Neural progenitor cell (in vitro differentiated cells): ENCODE measurements at regions not wholly inside any gene's neighbourhood (a gene's known extent, or its start where the extent isn't known, plus 50 kb on each side); places are given as distances from the start of the nearest gene placed in this dataset.

Experiments
- DNase-seq: peaks from one replicate; pipeline ENCODE4 v3.0.0-alpha.2; 2016; ENCODE audit warnings: low spot score
- H2AFZ ChIP-seq: fragments of 200-600 bp; sonication (generic); replicated peaks from 2 replicates; pipeline ENCODE4 v1.6.1; 2016; ENCODE audit warnings: antibody characterized with exemption
- H3F3A ChIP-seq: fragments of 200-600 bp; sonication (generic); 2 replicates; pipeline ENCODE4 v1.6.1; 2016; ENCODE audit warnings: antibody characterized with exemption, low read depth
- H3K27ac ChIP-seq: fragments of 200-600 bp; sonication (generic); 2 replicates; pipeline ENCODE4 v1.5.1; 2016; ENCODE audit warnings: mild to moderate bottlenecking
- H3K27me3 ChIP-seq: fragments of 200-600 bp; sonication (generic); 2 replicates; pipeline ENCODE4 v1.6.1; 2016; ENCODE audit warnings: mild to moderate bottlenecking, moderate library complexity
- H3K36me3 ChIP-seq: fragments of 200-600 bp; sonication (generic); 2 replicates; pipeline ENCODE4 v1.5.1; 2016
- H3K4me1 ChIP-seq: fragments of 200-600 bp; sonication (generic); 2 replicates; pipeline ENCODE4 v1.6.1; 2016; ENCODE audit warnings: mixed run types
- H3K4me2 ChIP-seq: fragments of 200-600 bp; sonication (generic); 2 replicates; pipeline ENCODE4 v1.6.1; 2016
- H3K4me3 ChIP-seq: fragments of 200-600 bp; sonication (generic); 2 replicates; pipeline ENCODE4 v1.5.1; 2016
- H3K79me2 ChIP-seq: fragments of 200-600 bp; sonication (generic); 2 replicates; pipeline ENCODE4 v1.6.1; 2016; ENCODE audit warnings: low read depth
- H3K9ac ChIP-seq: fragments of 200-600 bp; sonication (generic); 2 replicates; pipeline ENCODE4 v1.6.1; 2016
- H3K9me3 ChIP-seq: fragments of 200-600 bp; sonication (generic); 2 replicates; pipeline ENCODE4 v1.5.1; 2016; ENCODE audit warnings: low read depth
- H4K20me1 ChIP-seq: fragments of 200-600 bp; sonication (generic); 2 replicates; pipeline ENCODE4 v1.6.1; 2016; ENCODE audit warnings: low read depth
- H3K27ac Mint-ChIP-seq: 3 replicates; pipeline ENCODE4 v1.8.0; 2021; ENCODE audit warnings: mixed read lengths
- H3K27me3 Mint-ChIP-seq: 2 replicates; pipeline ENCODE4 v1.8.0; 2022; ENCODE audit warnings: low read depth, mild to moderate bottlenecking, inconsistent platforms, moderate library complexity, mixed read lengths; ENCODE audit not compliant: insufficient read depth
- H3K36me3 Mint-ChIP-seq: 3 replicates; pipeline ENCODE4 v1.8.0; 2021; ENCODE audit warnings: mixed read lengths
- H3K4me1 Mint-ChIP-seq: 3 replicates; pipeline ENCODE4 v1.8.0; 2021; ENCODE audit warnings: mixed read lengths
- H3K4me3 Mint-ChIP-seq: 3 replicates; pipeline ENCODE4 v1.8.0; 2021; ENCODE audit warnings: mild to moderate bottlenecking, moderate library complexity, mixed read lengths
- H3K9me3 Mint-ChIP-seq: 3 replicates; pipeline ENCODE4 v1.8.0; 2020; ENCODE audit warnings: mixed read lengths
- CTCF ChIP-seq: fragments of 200-600 bp; sonication (generic); IDR thresholded peaks from 2 replicates; pipeline ENCODE4 v1.5.1; 2017; ENCODE audit warnings: antibody characterized with exemption, mild to moderate bottlenecking
- EZH2 ChIP-seq: fragments of 200-600 bp; sonication (generic); IDR thresholded peaks from 2 replicates; pipeline ENCODE4 v1.6.1; 2017; ENCODE audit warnings: antibody characterized with exemption, mild to moderate bottlenecking, moderate library complexity
- EZH2phosphoT487 ChIP-seq: fragments of 200-600 bp; sonication (generic); IDR thresholded peaks from 2 replicates; pipeline ENCODE4 v1.6.1; 2017; ENCODE audit warnings: antibody characterized with exemption

- no peak overlapping the region for H3K9ac ChIP-seq
- peaks cover 51% of the 10 kb centered on the region for H3K27me3 ChIP-seq
- H3K36me3 Mint-ChIP-seq, result no peaks in the 10 kb centered on the region
- no peak overlapping the region for H3K4me2 ChIP-seq
- H3K27me3 Mint-ChIP-seq, result peaks cover 2% of the 10 kb centered on the region
- no peaks in the 10 kb centered on the region for H3K4me1 ChIP-seq
- no peak overlapping the region for H3K4me3 Mint-ChIP-seq
- no peak overlapping the region for H3K4me3 ChIP-seq
- no peaks in the 10 kb centered on the region for H3K79me2 ChIP-seq
- H3K36me3 ChIP-seq, result no peaks in the 10 kb centered on the region
- no peak overlapping the region for H2AFZ ChIP-seq
- no peaks in the 10 kb centered on the region for H3F3A ChIP-seq
- H3K4me1 Mint-ChIP-seq, result peaks cover 1% of the 10 kb centered on the region
- no peaks in the 10 kb centered on the region for H4K20me1 ChIP-seq
- H3K9me3 ChIP-seq, result no peaks in the 10 kb centered on the region
- no peak overlapping the region for H3K27ac ChIP-seq
- TF ChIP-seq EZH2phosphoT487, result no peak
- no peak for TF ChIP-seq EZH2
- no peak for TF ChIP-seq CTCF
- no peak for DNase-seq
- H3K27ac Mint-ChIP-seq, result no peak overlapping the region
- H3K9me3 Mint-ChIP-seq, result no peaks in the 10 kb centered on the region
These were observed 234.5 kb downstream of the MTX2 start for GRCh38 chr2:176503776-176504175.

- Histone ChIP-seq H3K4me3 (no peak overlapping the region), H3K36me3 (no peaks in the 10 kb centered on the region), H3K79me2 (no peaks in the 10 kb centered on the region), H3K27ac (no peak overlapping the region), H3K9ac (no peak overlapping the region), H3K27me3 (peaks cover 46% of the 10 kb centered on the region), H3K9me3 (no peaks in the 10 kb centered on the region), H4K20me1 (no peaks in the 10 kb centered on the region), H3F3A (no peaks in the 10 kb centered on the region), H3K4me2 (no peak overlapping the region), H3K4me1 (no peaks in the 10 kb centered on the region), H2AFZ (no peak overlapping the region)
- peaks cover 2% of the 10 kb centered on the region for H3K27me3 Mint-ChIP-seq
- H3K36me3 Mint-ChIP-seq, result no peaks in the 10 kb centered on the region
- H3K4me1 Mint-ChIP-seq, result peaks cover 7% of the 10 kb centered on the region
- H3K9me3 Mint-ChIP-seq, result no peaks in the 10 kb centered on the region
- DNase-seq, result no peak
- H3K27ac Mint-ChIP-seq, result no peak overlapping the region
- H3K4me3 Mint-ChIP-seq, result no peak overlapping the region
- no peak for TF ChIP-seq EZH2phosphoT487
- no peak for TF ChIP-seq EZH2
- TF ChIP-seq CTCF, result no peak
These were observed 235.2 kb downstream of the MTX2 start for GRCh38 chr2:176504440-176504839.

GRCh38 chr2:176507786-176508185 is 238.5 kb downstream of the MTX2 start:
- peaks cover 9% of the 10 kb centered on the region for H3K4me1 Mint-ChIP-seq

More at GRCh38 chr2:176507786-176508185, 238.5 kb downstream of the MTX2 start:
- H2AFZ ChIP-seq, result no peak overlapping the region
- Mint-ChIP-seq H3K36me3 (no peaks in the 10 kb centered on the region), H3K27ac (no peak overlapping the region), H3K9me3 (no peaks in the 10 kb centered on the region), H3K4me3 (no peak overlapping the region), H3K27me3 (no peaks in the 10 kb centered on the region)
- no peaks in the 10 kb centered on the region for H3K9me3 ChIP-seq
- TF ChIP-seq CTCF (no peak), EZH2phosphoT487 (no peak), EZH2 (no peak)
- no peaks in the 10 kb centered on the region for H3K4me1 ChIP-seq
- no peak overlapping the region for H3K4me3 ChIP-seq
- H3F3A ChIP-seq, result no peaks in the 10 kb centered on the region
- no peaks in the 10 kb centered on the region for H3K79me2 ChIP-seq
- DNase-seq, result no peak
- no peaks in the 10 kb centered on the region for H3K36me3 ChIP-seq
- H3K27ac ChIP-seq, result no peak overlapping the region
- H4K20me1 ChIP-seq, result no peaks in the 10 kb centered on the region
- no peak overlapping the region for H3K4me2 ChIP-seq
- H3K9ac ChIP-seq, result no peak overlapping the region
- peaks cover 24% of the 10 kb centered on the region for H3K27me3 ChIP-seq
